ENCODE measurements at regions not wholly inside any gene's neighbourhood (a gene's known extent, or its start where the extent isn't known, plus 50 kb on each side); places are given as distances from the start of the nearest gene placed in this dataset.
"Not testable (repeated sequence)": the region's sequence is repeated elsewhere in the genome, so short reads cannot be mapped to it uniquely, and the experiment has no call there.

GRCh38 chr1:103283841-103284669 is 175.7 kb upstream of the COL11A1 start:
- H3K4me1 ChIP-seq (ENCODE audit: control insufficient read depth, insufficient read depth, low read length, poor library complexity, severe bottlenecking) = no peaks in the 10 kb centered on the region
- H3K36me3 ChIP-seq (ENCODE audit: control insufficient read depth, insufficient read depth, low read length) = no peaks in the 10 kb centered on the region
- no peak overlapping the region for H3K4me3 Mint-ChIP-seq
- peaks cover 0 to 9% (median 3%) of the 10 kb centered on the region in 7 donors for H3K9me3 Mint-ChIP-seq
- H3K4me1 Mint-ChIP-seq = no peaks in the 10 kb centered on the region
- no peaks in the 10 kb centered on the region for H3K27me3 ChIP-seq (ENCODE audit: control insufficient read depth, insufficient read depth, low read length)
- no peak overlapping the region for H3K27ac ChIP-seq (ENCODE audit: insufficient read depth, low read length, poor library complexity, severe bottlenecking)
- no peak overlapping the region for H3K27ac Mint-ChIP-seq
- no peaks in the 10 kb centered on the region for H3K27me3 Mint-ChIP-seq
- no peak for DNase-seq
- no peaks in the 10 kb centered on the region for H3K36me3 Mint-ChIP-seq
- no peaks in the 10 kb centered on the region for H3K9me3 ChIP-seq (ENCODE audit: control insufficient read depth in 2 of 2, low read length in 2 of 2)
- ATAC-seq (ENCODE audit: low read depth in 2 of 2) = no peak
- H3K4me3 ChIP-seq (ENCODE audit: low read depth, low read length) = no peak overlapping the region

GRCh38 chr1:103283371-103283770 is 175.0 kb upstream of the COL11A1 start:
- DNase-seq = no peak

GRCh38 chr1:103275725-103276124 is 167.4 kb upstream of the COL11A1 start:
- Histone ChIP-seq H3K9me3 (ENCODE audit: control insufficient read depth in 2 of 2, low read length in 2 of 2) (no peaks in the 10 kb centered on the region), H3K4me3 (ENCODE audit: low read depth, low read length) (no peak overlapping the region), H3K27ac (ENCODE audit: insufficient read depth, low read length, poor library complexity, severe bottlenecking) (no peak overlapping the region), H3K27me3 (ENCODE audit: control insufficient read depth, insufficient read depth, low read length) (no peaks in the 10 kb centered on the region), H3K36me3 (ENCODE audit: control insufficient read depth, insufficient read depth, low read length) (no peaks in the 10 kb centered on the region), H3K4me1 (ENCODE audit: control insufficient read depth, insufficient read depth, low read length, poor library complexity, severe bottlenecking) (no peaks in the 10 kb centered on the region)
- peaks cover 0 to 12% (median 4%) of the 10 kb centered on the region in 7 donors for H3K9me3 Mint-ChIP-seq
- no peaks in the 10 kb centered on the region for H3K4me1 Mint-ChIP-seq
- DNase-seq (no peak), ATAC-seq (ENCODE audit: low read depth in 2 of 2) (no peak)
- no peaks in the 10 kb centered on the region for H3K36me3 Mint-ChIP-seq
- no peak overlapping the region for H3K27ac Mint-ChIP-seq
- no peak overlapping the region for H3K4me3 Mint-ChIP-seq
- no peaks in the 10 kb centered on the region for H3K27me3 Mint-ChIP-seq

More at GRCh38 chr1:103283371-103283770, 175.0 kb upstream of the COL11A1 start:
- no peak for ATAC-seq (ENCODE audit: low read depth in 2 of 2)
- no peak overlapping the region for H3K4me3 Mint-ChIP-seq
- no peaks in the 10 kb centered on the region for H3K9me3 ChIP-seq (ENCODE audit: control insufficient read depth in 2 of 2, low read length in 2 of 2)
- no peaks in the 10 kb centered on the region for H3K27me3 Mint-ChIP-seq
- H3K36me3 Mint-ChIP-seq = no peaks in the 10 kb centered on the region
- peaks cover 0 to 7% (median 3%) of the 10 kb centered on the region in 7 donors for H3K9me3 Mint-ChIP-seq
- no peaks in the 10 kb centered on the region for H3K4me1 ChIP-seq (ENCODE audit: control insufficient read depth, insufficient read depth, low read length, poor library complexity, severe bottlenecking)
- H3K27ac Mint-ChIP-seq = no peak overlapping the region
- H3K36me3 ChIP-seq (ENCODE audit: control insufficient read depth, insufficient read depth, low read length) = no peaks in the 10 kb centered on the region
- no peaks in the 10 kb centered on the region for H3K27me3 ChIP-seq (ENCODE audit: control insufficient read depth, insufficient read depth, low read length)
- H3K4me3 ChIP-seq (ENCODE audit: low read depth, low read length) = no peak overlapping the region
- no peak overlapping the region for H3K27ac ChIP-seq (ENCODE audit: insufficient read depth, low read length, poor library complexity, severe bottlenecking)
- no peaks in the 10 kb centered on the region for H3K4me1 Mint-ChIP-seq

GRCh38 chr1:103274886-103275285 is 166.6 kb upstream of the COL11A1 start:
- ATAC-seq (ENCODE audit: low read depth in 2 of 2) (no peak), DNase-seq (no peak)
- Histone ChIP-seq H3K27ac (ENCODE audit: insufficient read depth, low read length, poor library complexity, severe bottlenecking) (no peak overlapping the region), H3K36me3 (ENCODE audit: control insufficient read depth, insufficient read depth, low read length) (no peaks in the 10 kb centered on the region), H3K4me1 (ENCODE audit: control insufficient read depth, insufficient read depth, low read length, poor library complexity, severe bottlenecking) (no peaks in the 10 kb centered on the region), H3K9me3 (ENCODE audit: control insufficient read depth in 2 of 2, low read length in 2 of 2) (no peaks in the 10 kb centered on the region), H3K4me3 (ENCODE audit: low read depth, low read length) (no peak overlapping the region), H3K27me3 (ENCODE audit: control insufficient read depth, insufficient read depth, low read length) (no peaks in the 10 kb centered on the region)
- no peaks in the 10 kb centered on the region for H3K36me3 Mint-ChIP-seq
- H3K9me3 Mint-ChIP-seq = peaks cover 0 to 12% (median 4%) of the 10 kb centered on the region in 7 donors
- H3K27ac Mint-ChIP-seq = no peak overlapping the region
- H3K27me3 Mint-ChIP-seq = no peaks in the 10 kb centered on the region
- no peaks in the 10 kb centered on the region for H3K4me1 Mint-ChIP-seq
- H3K4me3 Mint-ChIP-seq = no peak overlapping the region

- Mint-ChIP-seq H3K27me3 (no peaks in the 10 kb centered on the region), H3K4me1 (no peaks in the 10 kb centered on the region), H3K4me3 (no peak overlapping the region), H3K27ac (no peak overlapping the region), H3K9me3 (peaks cover 0 to 10% (median 2%) of the 10 kb centered on the region in 7 donors), H3K36me3 (no peaks in the 10 kb centered on the region)
- H3K9me3 ChIP-seq (ENCODE audit: control insufficient read depth in 2 of 2, low read length in 2 of 2) = no peaks in the 10 kb centered on the region
- H3K27ac ChIP-seq (ENCODE audit: insufficient read depth, low read length, poor library complexity, severe bottlenecking) = no peak overlapping the region
- ATAC-seq (ENCODE audit: low read depth in 2 of 2) = no peak
- H3K4me3 ChIP-seq (ENCODE audit: low read depth, low read length) = no peak overlapping the region
- DNase-seq = no peak
- H3K27me3 ChIP-seq (ENCODE audit: control insufficient read depth, insufficient read depth, low read length) = no peaks in the 10 kb centered on the region
- H3K4me1 ChIP-seq (ENCODE audit: control insufficient read depth, insufficient read depth, low read length, poor library complexity, severe bottlenecking) = no peaks in the 10 kb centered on the region
- no peaks in the 10 kb centered on the region for H3K36me3 ChIP-seq (ENCODE audit: control insufficient read depth, insufficient read depth, low read length)
Observed at GRCh38 chr1:103273106-103273505, 164.8 kb upstream of the COL11A1 start.

- H3K27ac ChIP-seq (ENCODE audit: insufficient read depth, low read length, poor library complexity, severe bottlenecking); H3K27ac Mint-ChIP-seq; H3K9me3 ChIP-seq (ENCODE audit: control insufficient read depth in 2 of 2, low read length in 2 of 2); H3K36me3 ChIP-seq (ENCODE audit: control insufficient read depth, insufficient read depth, low read length); H3K27me3 Mint-ChIP-seq; H3K4me1 ChIP-seq (ENCODE audit: control insufficient read depth, insufficient read depth, low read length, poor library complexity, severe bottlenecking); H3K4me3 ChIP-seq (ENCODE audit: low read depth, low read length); ATAC-seq (ENCODE audit: low read depth in 2 of 2); H3K27me3 ChIP-seq (ENCODE audit: control insufficient read depth, insufficient read depth, low read length); DNase-seq; H3K36me3 Mint-ChIP-seq; H3K4me1 Mint-ChIP-seq; H3K4me3 Mint-ChIP-seq: not testable (repeated sequence)
- peaks cover 0 to 10% (median 2%) of the 10 kb centered on the region in 7 donors for H3K9me3 Mint-ChIP-seq
Observed at GRCh38 chr1:103271471-103271870, 163.1 kb upstream of the COL11A1 start.

- Histone ChIP-seq H3K9me3 (ENCODE audit: control insufficient read depth in 2 of 2, low read length in 2 of 2) (no peaks in the 10 kb centered on the region), H3K27me3 (ENCODE audit: control insufficient read depth, insufficient read depth, low read length) (no peaks in the 10 kb centered on the region), H3K27ac (ENCODE audit: insufficient read depth, low read length, poor library complexity, severe bottlenecking) (no peak overlapping the region), H3K4me3 (ENCODE audit: low read depth, low read length) (no peak overlapping the region), H3K4me1 (ENCODE audit: control insufficient read depth, insufficient read depth, low read length, poor library complexity, severe bottlenecking) (no peaks in the 10 kb centered on the region), H3K36me3 (ENCODE audit: control insufficient read depth, insufficient read depth, low read length) (no peaks in the 10 kb centered on the region)
- H3K9me3 Mint-ChIP-seq = peaks cover 0 to 6% (median 2%) of the 10 kb centered on the region in 7 donors
- no peaks in the 10 kb centered on the region for H3K4me1 Mint-ChIP-seq
- no peaks in the 10 kb centered on the region for H3K27me3 Mint-ChIP-seq
- no peak for DNase-seq
- H3K36me3 Mint-ChIP-seq = no peaks in the 10 kb centered on the region
- ATAC-seq (ENCODE audit: low read depth in 2 of 2) = no peak
- H3K27ac Mint-ChIP-seq = no peak overlapping the region
- no peak overlapping the region for H3K4me3 Mint-ChIP-seq
Observed at GRCh38 chr1:103267893-103268292, 159.6 kb upstream of the COL11A1 start.

- Mint-ChIP-seq H3K9me3 (peaks cover 0 to 6% (median 2%) of the 10 kb centered on the region in 7 donors), H3K27me3 (no peaks in the 10 kb centered on the region), H3K27ac (no peak overlapping the region), H3K4me1 (no peaks in the 10 kb centered on the region), H3K4me3 (no peak overlapping the region), H3K36me3 (no peaks in the 10 kb centered on the region)
- no peaks in the 10 kb centered on the region for H3K36me3 ChIP-seq (ENCODE audit: control insufficient read depth, insufficient read depth, low read length)
- no peak for ATAC-seq (ENCODE audit: low read depth in 2 of 2)
- H3K4me1 ChIP-seq (ENCODE audit: control insufficient read depth, insufficient read depth, low read length, poor library complexity, severe bottlenecking) = no peaks in the 10 kb centered on the region
- H3K9me3 ChIP-seq (ENCODE audit: control insufficient read depth in 2 of 2, low read length in 2 of 2) = no peaks in the 10 kb centered on the region
- H3K27ac ChIP-seq (ENCODE audit: insufficient read depth, low read length, poor library complexity, severe bottlenecking) = no peak overlapping the region
- no peak for DNase-seq
- no peak overlapping the region for H3K4me3 ChIP-seq (ENCODE audit: low read depth, low read length)
- H3K27me3 ChIP-seq (ENCODE audit: control insufficient read depth, insufficient read depth, low read length) = no peaks in the 10 kb centered on the region
Observed at GRCh38 chr1:103267266-103267665, 158.9 kb upstream of the COL11A1 start.

Data from CD4-positive, CD25-positive, alpha-beta regulatory T cell (primary cell).